ENCODE measurements at regions not wholly inside any gene's neighbourhood (a gene's known extent, or its start where the extent isn't known, plus 50 kb on each side); places are given as distances from the start of the nearest gene placed in this dataset.

GRCh38 chr6:27829453-27830211 is 82.6 kb downstream of the OR2B2 start:
- Histone ChIP-seq H3K4me2 (ENCODE audit: low read depth, low read length) (peak overlapping the region; percentile 93), H4K20me1 (ENCODE audit: insufficient read depth, low read length) (no peaks in the 10 kb centered on the region; the same call in 1 of the 2 replicates), H2BK120ac (ENCODE audit: low read depth, low read length) (no peak overlapping the region), H2AK9ac (replicated peaks; ENCODE audit: low read depth, low read length, poor library complexity) (no peak overlapping the region), H3K4me1 (ENCODE audit: control insufficient read depth, insufficient read depth, low read length) (peaks cover 4% of the 10 kb centered on the region; the same call in 1 of the 2 replicates), H3K79me1 (ENCODE audit: low read depth in 1 of 2, low read length in 2 of 2) (peaks cover 0 to 9% of the 10 kb centered on the region in 2 experiments; a peak in 2 of 4 replicates), H2BK20ac (ENCODE audit: low read depth, low read length) (no peak overlapping the region), H3K14ac (replicated peaks; ENCODE audit: low read depth, low read length) (no peak overlapping the region), H2AFZ (replicated peaks; ENCODE audit: low read length, poor library complexity) (no peak overlapping the region), H3K27ac (ENCODE audit: insufficient read depth, low read length) (peak overlapping the region; percentile 7), H3K4me3 (ENCODE audit: insufficient read depth, low read depth, low read length) (peak overlapping the region; percentile 62), H3K27me3 (ENCODE audit: control insufficient read depth, insufficient read depth, low read length) (no peaks in the 10 kb centered on the region), H2BK5ac (ENCODE audit: low read depth, low read length, poor library complexity, severe bottlenecking) (peak overlapping the region; percentile 37), H3K36me3 (ENCODE audit: control insufficient read depth, insufficient read depth, low read length) (no peaks in the 10 kb centered on the region), H4K8ac (ENCODE audit: low read depth in 2 of 2, low read length in 2 of 2) (no peak overlapping the region), H2BK15ac (ENCODE audit: low read depth, low read length) (no peak overlapping the region), H3K9ac (ENCODE audit: low read depth, low read length) (peak overlapping the region; percentile 77; the same call in 1 of the 2 replicates), H4K91ac (ENCODE audit: insufficient read depth, low read depth, low read length) (no peak overlapping the region), H3K9me1 (ENCODE audit: insufficient read depth, low read length) (no peaks in the 10 kb centered on the region), H3K18ac (ENCODE audit: low read depth, low read length) (no peak overlapping the region), H2AK5ac (ENCODE audit: low read depth, low read length) (no peak overlapping the region), H3K56ac (ENCODE audit: extremely low read depth, insufficient read depth, low read length) (no peak overlapping the region), H3K23ac (ENCODE audit: low read depth, low read length) (peak overlapping the region; percentile 99; the same call in 1 of the 2 replicates), H3K9me3 (ENCODE audit: control insufficient read depth, insufficient read depth, low read length) (no peaks in the 10 kb centered on the region), H4K5ac (ENCODE audit: low read depth, low read length) (no peak overlapping the region), H3K4ac (ENCODE audit: low read depth, low read length) (no peak overlapping the region)
- BruUV-seq (replicated peaks): no TSS peak
- in situ Hi-C loops (cut with MboI; ENCODE audit: low sequenced_read_pairs) (loop anchor here (5.0 to 25.0 kb wide), 2 partner anchors 38 to 1617 kb away; a partner anchor contains a TSS), intact Hi-C loops (cut with micrococcal nuclease) (loop anchor here (2.0 to 10.0 kb wide), 2 partner anchors 43 to 1805 kb away; a partner anchor contains a TSS), dilution Hi-C loops (cut with HindIII; ENCODE audit: low sequenced_read_pairs, unreplicated experiment) (no loop called here)
- TF ChIP-seq FOS (IDR thresholded peaks at IDR 0.05; ENCODE audit: low read depth, low read length) (no peak), BHLHE40 (IDR thresholded peaks at IDR 0.05; ENCODE audit: low read depth, low read length) (no peak), RAD21 (IDR thresholded peaks at IDR 0.05; ENCODE audit: low read length) (no peak), MXI1 (IDR thresholded peaks at IDR 0.05; ENCODE audit: borderline replicate concordance, low read depth, low read length) (no peak), SMC3 (IDR thresholded peaks at IDR 0.05; ENCODE audit: low read depth, low read length) (no peak), ELK1 (IDR thresholded peaks at IDR 0.05; ENCODE audit: borderline replicate concordance, low read depth, low read length) (no peak), POLR2A (IDR thresholded peaks at IDR 0.05; ENCODE audit: low read depth, low read length) (no peak), CHD1 (IDR thresholded peaks at IDR 0.05; ENCODE audit: low read depth, low read length) (no peak), RCOR1 (IDR thresholded peaks at IDR 0.05; ENCODE audit: insufficient replicate concordance, low read length) (no peak)
- ATAC-seq (ENCODE audit: low read depth) (no peak), DNase-seq (peak; percentile 45)
- 100% methylated on average over 3 of the region's 9 CpGs; no CpG with 5 or more reads in 1 of the 2 experiments for WGBS, 2 experiments (ENCODE audit: extremely low coverage in 2 of 2, insufficient read length in 1 of 2)
- POLR2A ChIA-PET (ENCODE audit: unreplicated experiment): interaction anchor here (1.0 to 1.1 kb wide), 2 partner anchors 35 to 64 kb away, joined by 3 read pairs; a partner anchor contains a TSS
- CTCF ChIA-PET: interaction anchor here (0.7 kb wide), 2 partner anchors 66 to 826 kb away, joined by 3 read pairs; no protein-coding TSS in a partner anchor

Data from IMR-90 (cell line).